DOHH2 (cell line): ENCODE measurements at regions not wholly inside any gene's neighbourhood (a gene's known extent, or its start where the extent isn't known, plus 50 kb on each side); places are given as distances from the start of the nearest gene placed in this dataset.
"Not testable (repeated sequence)": the region's sequence is repeated elsewhere in the genome, so short reads cannot be mapped to it uniquely, and the experiment has no call there.

ENCODE experiments used
- H3F3A ChIP-seq: fragments of 200-600 bp; sonication (generic), shearing (Covaris generic); 2 replicates; pipeline ENCODE4 v1.6.0; 2016; ENCODE audit warnings: antibody characterized with exemption, mild to moderate bottlenecking; ENCODE audit not compliant: control insufficient read depth, insufficient read depth
- H3K27ac ChIP-seq: fragments of 200-600 bp; sonication (generic); 2 replicates; pipeline ENCODE4 v1.5.1; 2014; ENCODE audit warnings: low read depth, mild to moderate bottlenecking, low read length, moderate library complexity
- H3K27me3 ChIP-seq: fragments of 200-600 bp; sonication (generic); 2 replicates; pipeline ENCODE4 v1.6.1; 2014; ENCODE audit warnings: mild to moderate bottlenecking, low read length, mixed read lengths; ENCODE audit not compliant: control insufficient read depth
- H3K36me3 ChIP-seq: fragments of 200-600 bp; sonication (generic); 2 replicates; pipeline ENCODE4 v1.6.1; 2014; ENCODE audit warnings: mild to moderate bottlenecking, low read length, moderate library complexity, mixed read lengths; ENCODE audit not compliant: control insufficient read depth
- H3K4me1 ChIP-seq: fragments of 200-600 bp; sonication (generic); 2 replicates; pipeline ENCODE4 v1.6.1; 2014; ENCODE audit warnings: mild to moderate bottlenecking, low read length, mixed read lengths; ENCODE audit not compliant: control insufficient read depth
- H3K4me2 ChIP-seq: fragments of 200-600 bp; sonication (generic); 2 replicates; pipeline ENCODE4 v1.6.0; 2014; ENCODE audit warnings: mild to moderate bottlenecking, low read length, moderate library complexity
- H3K4me3 ChIP-seq: fragments of 200-600 bp; sonication (generic); 2 replicates; pipeline ENCODE4 v1.5.1; 2014; ENCODE audit warnings: mild to moderate bottlenecking, low read length, mixed read lengths
- H3K79me2 ChIP-seq: fragments of 200-600 bp; sonication (generic); 2 replicates; pipeline ENCODE4 v1.6.1; 2014; ENCODE audit warnings: mild to moderate bottlenecking, low read length, mixed read lengths; ENCODE audit not compliant: control insufficient read depth
- H3K9me2 ChIP-seq: fragments of 200-600 bp; sonication (generic); replicated peaks from 2 replicates; pipeline ENCODE4 v1.6.1; 2014; ENCODE audit warnings: mild to moderate bottlenecking, low read length, mixed read lengths; ENCODE audit not compliant: control insufficient read depth
- H3K9me3 ChIP-seq: fragments of 200-600 bp; sonication (generic); 2 replicates; pipeline ENCODE4 v1.6.1; 2014; ENCODE audit warnings: antibody characterized with exemption, low read length, mixed read lengths; ENCODE audit not compliant: control insufficient read depth, insufficient read depth
- H4K20me1 ChIP-seq: fragments of 200-600 bp; sonication (generic); 2 replicates; pipeline ENCODE4 v1.6.0; 2014; ENCODE audit warnings: low read depth, mild to moderate bottlenecking, antibody characterized with exemption, low read length, moderate library complexity; ENCODE audit not compliant: control insufficient read depth, insufficient read depth
- CTCF ChIP-seq: fragments of 200-600 bp; sonication (generic); IDR thresholded peaks from one replicate; pipeline ENCODE4 v1.5.1; 2014; ENCODE audit warnings: antibody characterized with exemption, mild to moderate bottlenecking, low read depth, low read length; ENCODE audit not compliant: poor library complexity, severe bottlenecking
- EZH2phosphoT487 ChIP-seq: fragments of 200-600 bp; sonication (generic); IDR thresholded peaks from 2 replicates; pipeline ENCODE4 v1.6.1; 2017; ENCODE audit warnings: borderline replicate concordance, mild to moderate bottlenecking, antibody characterized with exemption, low read length, moderate library complexity, mixed read lengths

GRCh38 chr5:112049738-112050137 is 292.7 kb upstream of the NREP start:
- H3K27me3 ChIP-seq = 0 out of 2 replicates have a peak, but pooled peaks cover 2% of the 10 kb centered on the region
- H3K4me1 ChIP-seq = no peaks in the 10 kb centered on the region
- no peak overlapping the region for H3K4me3 ChIP-seq
- no peaks in the 10 kb centered on the region for H3F3A ChIP-seq
- no peak overlapping the region for H3K4me2 ChIP-seq
- H3K27ac ChIP-seq = no peak overlapping the region
- H3K9me2 ChIP-seq = no peaks in the 10 kb centered on the region
- peaks cover 4% of the 10 kb centered on the region; the same call in 1 of the 2 replicates for H3K9me3 ChIP-seq
- no peaks in the 10 kb centered on the region for H3K36me3 ChIP-seq
- H4K20me1 ChIP-seq = no peaks in the 10 kb centered on the region
- no peak for TF ChIP-seq EZH2phosphoT487
- TF ChIP-seq CTCF = no peak
- no peaks in the 10 kb centered on the region for H3K79me2 ChIP-seq

GRCh38 chr5:112036206-112036605 is 279.2 kb upstream of the NREP start:
- no peak overlapping the region for H3K27ac ChIP-seq
- no peaks in the 10 kb centered on the region for H3K36me3 ChIP-seq
- no peaks in the 10 kb centered on the region for H3K79me2 ChIP-seq
- no peak overlapping the region for H3K4me2 ChIP-seq
- H3K4me1 ChIP-seq = no peaks in the 10 kb centered on the region
- H3K4me3 ChIP-seq = no peak overlapping the region
- H3F3A ChIP-seq = no peaks in the 10 kb centered on the region
- H4K20me1 ChIP-seq = no peaks in the 10 kb centered on the region
- H3K9me2 ChIP-seq = no peaks in the 10 kb centered on the region; the same call in 1 of the 2 replicates
- no peak for TF ChIP-seq EZH2phosphoT487
- no peak for TF ChIP-seq CTCF
- H3K27me3 ChIP-seq = no peaks in the 10 kb centered on the region
- H3K9me3 ChIP-seq = no peaks in the 10 kb centered on the region

GRCh38 chr5:112034421-112034979 is 277.5 kb upstream of the NREP start:
- H3F3A ChIP-seq = no peaks in the 10 kb centered on the region
- H3K9me3 ChIP-seq = no peaks in the 10 kb centered on the region
- H3K4me2 ChIP-seq = no peak overlapping the region
- H3K27ac ChIP-seq = no peak overlapping the region
- H3K79me2 ChIP-seq = no peaks in the 10 kb centered on the region
- no peak overlapping the region for H3K4me3 ChIP-seq
- no peaks in the 10 kb centered on the region for H3K4me1 ChIP-seq
- no peaks in the 10 kb centered on the region for H3K27me3 ChIP-seq
- H4K20me1 ChIP-seq = no peaks in the 10 kb centered on the region
- H3K36me3 ChIP-seq = no peaks in the 10 kb centered on the region
- H3K9me2 ChIP-seq = no peaks in the 10 kb centered on the region
- TF ChIP-seq EZH2phosphoT487 = no peak
- TF ChIP-seq CTCF = no peak

- H3K27me3 ChIP-seq, H3K9me2 ChIP-seq, H3F3A ChIP-seq, H3K4me1 ChIP-seq, H3K27ac ChIP-seq, H3K36me3 ChIP-seq, H3K4me3 ChIP-seq, H3K9me3 ChIP-seq, H3K4me2 ChIP-seq, H3K79me2 ChIP-seq, H4K20me1 ChIP-seq: not testable (repeated sequence)
These were observed 269.9 kb upstream of the NREP start for GRCh38 chr5:112026879-112027278.
